Subcutaneous abdominal adipose tissue (tissue), 5 donors: ENCODE measurements at regions not wholly inside any gene's neighbourhood (a gene's known extent, or its start where the extent isn't known, plus 50 kb on each side); places are given as distances from the start of the nearest gene placed in this dataset.

ENCODE experiments used
- H3K27ac ChIP-seq: one replicate; pipeline ENCODE4 v1.7.0; 2013; ENCODE audit warnings: low read depth, mild to moderate bottlenecking, inconsistent platforms, low read length, moderate library complexity
- H3K27me3 ChIP-seq, 5 donors: one replicate each; pipeline ENCODE4 v1.7.0; 2013; ENCODE audit warnings: low read length in 5 of 5, inconsistent platforms in 1 of 5; ENCODE audit not compliant: control insufficient read depth in 5 of 5, insufficient read depth in 4 of 5
- H3K36me3 ChIP-seq, 5 donors: one replicate each; pipeline ENCODE4 v1.7.0; 2013; ENCODE audit warnings: low read length in 5 of 5; ENCODE audit not compliant: control insufficient read depth in 5 of 5, insufficient read depth in 5 of 5
- H3K4me1 ChIP-seq, 5 donors: one replicate each; pipeline ENCODE4 v1.7.0; 2013; ENCODE audit warnings: low read length in 5 of 5, mild to moderate bottlenecking in 3 of 5, moderate library complexity in 1 of 5; ENCODE audit not compliant: control insufficient read depth in 5 of 5, insufficient read depth in 5 of 5
- H3K4me3 ChIP-seq, 5 donors: one replicate each; pipeline ENCODE4 v1.7.0; 2013; ENCODE audit warnings: low read length in 5 of 5, low read depth in 1 of 5
- H3K9ac ChIP-seq, 5 donors: one replicate each; pipeline ENCODE4 v1.7.0; 2013; ENCODE audit warnings: low read length in 5 of 5, mild to moderate bottlenecking in 4 of 5, moderate library complexity in 3 of 5
- H3K9me3 ChIP-seq, 5 donors: one replicate each; pipeline ENCODE4 v1.7.0; 2013; ENCODE audit warnings: low read length in 5 of 5; ENCODE audit not compliant: control insufficient read depth in 5 of 5
- donor health status: healthy.
- donor health status: healthy.
- donor health status: healthy.
- donor health status: healthy.
- donor health status: healthy.

- H3K36me3 ChIP-seq = no peaks in the 10 kb centered on the region
- H3K9me3 ChIP-seq = peaks cover 0 to 5% (median 0%) of the 10 kb centered on the region in 5 donors
- H3K27me3 ChIP-seq = no peaks in the 10 kb centered on the region
- no peak overlapping the region for H3K27ac ChIP-seq
- H3K4me1 ChIP-seq = no peaks in the 10 kb centered on the region
- H3K4me3 ChIP-seq = no peak overlapping the region
- no peak overlapping the region for H3K9ac ChIP-seq
Measured at GRCh38 chr15:87129916-87130315, 1050.2 kb downstream of the AGBL1 start.

- H3K36me3 ChIP-seq = no peaks in the 10 kb centered on the region
Measured at GRCh38 chr15:87123676-87124382, 1044.2 kb downstream of the AGBL1 start.

GRCh38 chr15:87121336-87121735 lies 1041.7 kb downstream of the AGBL1 start:
- Histone ChIP-seq H3K4me1 (no peaks in the 10 kb centered on the region), H3K9me3 (peaks cover 0 to 3% (median 0%) of the 10 kb centered on the region in 5 donors), H3K27me3 (no peaks in the 10 kb centered on the region), H3K9ac (no peak overlapping the region), H3K27ac (no peak overlapping the region), H3K36me3 (no peaks in the 10 kb centered on the region), H3K4me3 (no peak overlapping the region)

More at GRCh38 chr15:87123676-87124382, 1044.2 kb downstream of the AGBL1 start:
- Histone ChIP-seq H3K4me1 (no peaks in the 10 kb centered on the region), H3K9me3 (peaks cover 0 to 5% (median 2%) of the 10 kb centered on the region in 5 donors), H3K9ac (no peak overlapping the region), H3K27ac (no peak overlapping the region), H3K27me3 (no peaks in the 10 kb centered on the region), H3K4me3 (no peak overlapping the region)

GRCh38 chr15:87120555-87120954 lies 1040.9 kb downstream of the AGBL1 start:
- H3K9ac ChIP-seq = no peak overlapping the region
- no peaks in the 10 kb centered on the region for H3K27me3 ChIP-seq
- H3K36me3 ChIP-seq = no peaks in the 10 kb centered on the region
- H3K9me3 ChIP-seq = peaks cover 0 to 3% (median 0%) of the 10 kb centered on the region in 5 donors
- no peaks in the 10 kb centered on the region for H3K4me1 ChIP-seq
- no peak overlapping the region for H3K27ac ChIP-seq
- no peak overlapping the region for H3K4me3 ChIP-seq

- no peak overlapping the region for H3K9ac ChIP-seq
- no peak overlapping the region for H3K4me3 ChIP-seq
- no peaks in the 10 kb centered on the region for H3K4me1 ChIP-seq
- peaks cover 0 to 2% (median 0%) of the 10 kb centered on the region in 5 donors for H3K9me3 ChIP-seq
- no peaks in the 10 kb centered on the region for H3K27me3 ChIP-seq
- no peak overlapping the region for H3K27ac ChIP-seq
- H3K36me3 ChIP-seq = no peaks in the 10 kb centered on the region
Measured at GRCh38 chr15:87118846-87119245, 1039.2 kb downstream of the AGBL1 start.

GRCh38 chr15:87118435-87118834 lies 1038.8 kb downstream of the AGBL1 start:
- no peaks in the 10 kb centered on the region for H3K27me3 ChIP-seq
- H3K4me3 ChIP-seq = no peak overlapping the region
- no peaks in the 10 kb centered on the region for H3K9me3 ChIP-seq
- H3K4me1 ChIP-seq = no peaks in the 10 kb centered on the region
- H3K27ac ChIP-seq = no peak overlapping the region
- no peak overlapping the region for H3K9ac ChIP-seq
- no peaks in the 10 kb centered on the region for H3K36me3 ChIP-seq

- Histone ChIP-seq H3K4me1 (no peaks in the 10 kb centered on the region), H3K36me3 (no peaks in the 10 kb centered on the region), H3K9me3 (peaks cover 0 to 2% (median 0%) of the 10 kb centered on the region in 5 donors), H3K9ac (no peak overlapping the region), H3K4me3 (no peak overlapping the region), H3K27me3 (no peaks in the 10 kb centered on the region), H3K27ac (no peak overlapping the region)
Measured at GRCh38 chr15:87115795-87116194, 1036.1 kb downstream of the AGBL1 start.

GRCh38 chr15:87099916-87100315 lies 1020.2 kb downstream of the AGBL1 start:
- no peaks in the 10 kb centered on the region for H3K36me3 ChIP-seq
- H3K4me3 ChIP-seq = no peak overlapping the region
- peaks cover 7 to 16% (median 11%) of the 10 kb centered on the region in 5 donors for H3K9me3 ChIP-seq
- no peaks in the 10 kb centered on the region for H3K4me1 ChIP-seq
- no peaks in the 10 kb centered on the region for H3K27me3 ChIP-seq
- H3K9ac ChIP-seq = no peak overlapping the region
- no peak overlapping the region for H3K27ac ChIP-seq

- Histone ChIP-seq H3K27ac (no peak overlapping the region), H3K4me1 (no peaks in the 10 kb centered on the region), H3K36me3 (no peaks in the 10 kb centered on the region)
Measured at GRCh38 chr15:87089551-87089950, 1009.9 kb downstream of the AGBL1 start.

GRCh38 chr15:87083201-87083600 lies 1003.5 kb downstream of the AGBL1 start:
- peaks cover 0 to 4% (median 0%) of the 10 kb centered on the region in 5 donors for H3K9me3 ChIP-seq
- no peak overlapping the region for H3K4me3 ChIP-seq
- H3K4me1 ChIP-seq = no peaks in the 10 kb centered on the region
- no peak overlapping the region for H3K27ac ChIP-seq
- no peaks in the 10 kb centered on the region for H3K27me3 ChIP-seq
- no peak overlapping the region for H3K9ac ChIP-seq
- H3K36me3 ChIP-seq = no peaks in the 10 kb centered on the region

More at GRCh38 chr15:87089551-87089950, 1009.9 kb downstream of the AGBL1 start:
- Histone ChIP-seq H3K4me3 (no peak overlapping the region), H3K9me3 (peaks cover 0 to 4% (median 0%) of the 10 kb centered on the region in 5 donors), H3K27me3 (no peaks in the 10 kb centered on the region), H3K9ac (no peak overlapping the region)
